ENCODE measurements at regions not wholly inside any gene's neighbourhood (a gene's known extent, or its start where the extent isn't known, plus 50 kb on each side); places are given as distances from the start of the nearest gene placed in this dataset.

- no peak for TF ChIP-seq CTCF (conservative IDR thresholded peaks at IDR 0.05; ENCODE audit: low read length)
- DNase-seq (ENCODE audit: low read depth), result peak; percentile 60
These were observed 107.0 kb downstream of the FAM76B start for GRCh38 chr11:95682552-95682951.

GRCh38 chr11:95680169-95680929 is 109.2 kb downstream of the FAM76B start:
- TF ChIP-seq CTCF (conservative IDR thresholded peaks at IDR 0.05; ENCODE audit: low read length), result no peak
- H3K4me3 ChIP-seq (ENCODE audit: low read length), result no peak overlapping the region
- DNase-seq (ENCODE audit: low read depth), result peak; percentile 91

More at GRCh38 chr11:95682552-95682951, 107.0 kb downstream of the FAM76B start:
- no peak overlapping the region for H3K4me3 ChIP-seq (ENCODE audit: low read length)

GRCh38 chr11:95678988-95679387 is 110.6 kb downstream of the FAM76B start:
- H3K4me3 ChIP-seq (ENCODE audit: low read length), result no peak overlapping the region
- no peak for DNase-seq (ENCODE audit: low read depth)
- TF ChIP-seq CTCF (conservative IDR thresholded peaks at IDR 0.05; ENCODE audit: low read length), result no peak

- no peak overlapping the region for H3K4me3 ChIP-seq (ENCODE audit: low read length)
These were observed 113.3 kb downstream of the FAM76B start for GRCh38 chr11:95676308-95676707.

GRCh38 chr11:95675585-95675984 is 114.0 kb downstream of the FAM76B start:
- TF ChIP-seq CTCF (conservative IDR thresholded peaks at IDR 0.05; ENCODE audit: low read length), result no peak
- H3K4me3 ChIP-seq (ENCODE audit: low read length), result no peak overlapping the region
- DNase-seq (ENCODE audit: low read depth), result no peak

More at GRCh38 chr11:95676308-95676707, 113.3 kb downstream of the FAM76B start:
- no peak for DNase-seq (ENCODE audit: low read depth)
- no peak for TF ChIP-seq CTCF (conservative IDR thresholded peaks at IDR 0.05; ENCODE audit: low read length)

- no peak overlapping the region for H3K4me3 ChIP-seq (ENCODE audit: low read length)
- no peak for TF ChIP-seq CTCF (conservative IDR thresholded peaks at IDR 0.05; ENCODE audit: low read length)
- DNase-seq (ENCODE audit: low read depth), result no peak
These were observed 114.8 kb downstream of the FAM76B start for GRCh38 chr11:95674657-95675358.

GRCh38 chr11:95671768-95672167 is 117.8 kb downstream of the FAM76B start:
- peak; percentile 81 for DNase-seq (ENCODE audit: low read depth)
- no peak overlapping the region for H3K4me3 ChIP-seq (ENCODE audit: low read length)
- TF ChIP-seq CTCF (conservative IDR thresholded peaks at IDR 0.05; ENCODE audit: low read length), result no peak
